Karpas-422 (cell line): ENCODE measurements at regions not wholly inside any gene's neighbourhood (a gene's known extent, or its start where the extent isn't known, plus 50 kb on each side); places are given as distances from the start of the nearest gene placed in this dataset.
"Not testable (repeated sequence)": the region's sequence is repeated elsewhere in the genome, so short reads cannot be mapped to it uniquely, and the experiment has no call there.

Experiments
- DNase-seq: peaks from one replicate; pipeline ENCODE4 v3.0.0-alpha.2; 2015
- H2AFZ ChIP-seq: fragments of 200-600 bp; sonication (generic); 2 replicates; pipeline ENCODE4 v1.6.1; 2014; ENCODE audit warnings: antibody characterized with exemption, low read length, mixed read lengths
- H3K27ac ChIP-seq: fragments of 200-600 bp; sonication (generic); 2 replicates; pipeline ENCODE4 v1.5.1; 2014; ENCODE audit warnings: mild to moderate bottlenecking, low read length, moderate library complexity
- H3K27me3 ChIP-seq: fragments of 200-600 bp; sonication (generic); 2 replicates; pipeline ENCODE4 v1.6.1; 2014; ENCODE audit warnings: low read length, mixed read lengths
- H3K36me3 ChIP-seq: fragments of 200-600 bp; sonication (generic); 2 replicates; pipeline ENCODE4 v1.6.1; 2014; ENCODE audit warnings: low read length, mixed read lengths; ENCODE audit not compliant: insufficient read depth
- H3K4me1 ChIP-seq: fragments of 200-600 bp; sonication (generic); 2 replicates; pipeline ENCODE4 v1.6.1; 2014; ENCODE audit warnings: mild to moderate bottlenecking, low read length, mixed read lengths
- H3K4me2 ChIP-seq: fragments of 200-600 bp; sonication (generic); 2 replicates; pipeline ENCODE4 v1.6.1; 2014; ENCODE audit warnings: low read length, low read depth, mild to moderate bottlenecking; ENCODE audit not compliant: poor library complexity, severe bottlenecking
- H3K4me3 ChIP-seq: fragments of 200-600 bp; sonication (generic); 2 replicates; pipeline ENCODE4 v1.5.1; 2014; ENCODE audit warnings: mild to moderate bottlenecking, antibody characterized with exemption, low read length, mixed read lengths
- H3K79me2 ChIP-seq: fragments of 200-600 bp; sonication (generic); 2 replicates; pipeline ENCODE4 v1.6.1; 2014; ENCODE audit warnings: mild to moderate bottlenecking, low read length, mixed read lengths
- H3K9ac ChIP-seq: fragments of 200-600 bp; sonication (generic); 2 replicates; pipeline ENCODE4 v1.6.0; 2014; ENCODE audit warnings: low read length
- H3K9me2 ChIP-seq: fragments of 200-600 bp; sonication (generic), shearing (Covaris generic); replicated peaks from 2 replicates; pipeline ENCODE4 v1.6.0; 2014; ENCODE audit warnings: mild to moderate bottlenecking, low read length, moderate library complexity; ENCODE audit not compliant: insufficient read depth
- H3K9me3 ChIP-seq: fragments of 300-700, 200-600 bp; sonication (generic); 2 replicates; pipeline ENCODE4 v1.6.1; 2014; ENCODE audit warnings: low read length, mixed read lengths
- H4K20me1 ChIP-seq: fragments of 200-600 bp; sonication (generic); 2 replicates; pipeline ENCODE4 v1.6.1; 2014; ENCODE audit warnings: mild to moderate bottlenecking, antibody characterized with exemption, low read length, low read depth; ENCODE audit not compliant: insufficient read depth

DNA sequence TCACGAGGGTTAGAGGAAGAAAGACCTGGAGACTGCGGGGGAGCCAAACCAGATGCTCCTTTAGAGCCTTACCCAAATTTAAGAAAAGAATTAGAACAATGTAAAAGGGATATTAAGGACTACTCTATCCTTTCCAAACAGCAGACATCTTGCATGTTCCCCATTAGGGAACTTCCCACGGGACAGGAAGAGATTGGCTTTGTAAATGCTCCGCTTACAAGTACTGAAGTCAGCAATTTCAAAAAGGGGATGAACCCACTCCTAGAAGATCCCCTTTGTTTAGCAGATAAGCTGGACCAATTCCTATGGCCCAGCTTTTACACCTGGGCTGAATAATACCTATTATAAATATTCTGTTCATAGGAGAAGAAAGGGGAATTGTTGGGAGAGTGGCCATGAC is 74.2 kb downstream of the APOBEC1 start:
- no peaks in the 10 kb centered on the region for H3K27me3 ChIP-seq
- DNase-seq: peak; percentile 17
- no peak overlapping the region for H3K9ac ChIP-seq
- no peaks in the 10 kb centered on the region for H3K79me2 ChIP-seq
- H3K9me2 ChIP-seq: no peaks in the 10 kb centered on the region
- no peaks in the 10 kb centered on the region for H3K9me3 ChIP-seq
- no peaks in the 10 kb centered on the region for H3K36me3 ChIP-seq
- H3K4me2 ChIP-seq: no peak overlapping the region
- H4K20me1 ChIP-seq: no peaks in the 10 kb centered on the region
- no peaks in the 10 kb centered on the region for H3K4me1 ChIP-seq
- no peak overlapping the region for H3K27ac ChIP-seq
- no peak overlapping the region for H3K4me3 ChIP-seq
- H2AFZ ChIP-seq: no peak overlapping the region

DNA sequence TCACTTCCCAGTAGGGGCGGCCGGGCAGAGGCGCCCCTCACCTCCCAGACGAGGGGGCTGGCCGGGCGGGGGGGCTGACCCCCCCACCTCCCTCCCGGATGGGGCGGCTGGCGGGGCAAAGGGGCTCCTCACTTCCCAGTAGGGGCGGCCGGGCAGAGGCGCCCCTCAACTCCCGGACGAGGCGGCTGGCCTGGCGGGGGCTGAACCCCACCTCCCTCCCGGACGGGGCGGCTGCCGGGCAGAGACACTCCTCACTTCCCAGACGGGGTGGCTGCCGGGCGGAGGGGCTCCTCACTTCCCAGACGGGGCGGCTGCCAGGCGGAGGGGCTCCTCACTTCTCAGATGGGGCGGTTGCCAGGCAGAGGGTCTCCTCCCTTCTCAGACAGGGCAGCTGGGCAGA is 75.6 kb downstream of the APOBEC1 start:
- not testable (repeated sequence) for H3K4me2 ChIP-seq, H2AFZ ChIP-seq, H3K27ac ChIP-seq, DNase-seq, H3K9me2 ChIP-seq, H3K79me2 ChIP-seq, H3K9ac ChIP-seq, H4K20me1 ChIP-seq, H3K4me1 ChIP-seq, H3K4me3 ChIP-seq, H3K27me3 ChIP-seq, H3K36me3 ChIP-seq, H3K9me3 ChIP-seq

DNA sequence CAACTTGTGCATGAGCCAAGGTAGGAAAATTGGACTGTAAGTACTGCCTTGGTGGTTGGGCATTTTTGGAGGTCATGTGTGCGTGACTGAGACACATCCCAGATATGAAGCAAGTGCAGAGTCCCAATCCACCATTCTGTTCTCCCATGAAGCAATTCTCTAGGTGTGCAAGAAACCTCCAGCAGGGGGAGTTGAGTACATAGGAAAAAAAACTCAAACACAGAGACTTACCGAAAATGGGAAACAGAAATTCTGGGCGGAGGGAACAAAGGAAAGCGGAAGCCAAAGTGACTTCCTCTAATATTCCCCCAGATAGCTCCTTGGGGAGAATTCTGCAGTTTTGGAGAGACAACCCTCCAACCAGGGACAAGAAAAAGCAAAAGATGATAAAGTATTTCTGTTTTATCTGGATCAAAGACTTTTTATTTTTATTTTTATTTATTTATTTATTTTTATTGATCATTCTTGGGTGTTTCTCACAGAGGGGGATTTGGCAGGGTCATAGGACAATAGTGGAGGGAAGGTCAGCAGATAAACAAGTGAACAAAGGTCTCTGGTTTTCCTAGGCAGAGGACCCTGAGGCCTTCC is 76.9 kb downstream of the APOBEC1 start:
- not testable (repeated sequence) for H3K36me3 ChIP-seq, H3K27ac ChIP-seq, H3K4me2 ChIP-seq, H4K20me1 ChIP-seq, H3K9me3 ChIP-seq, H3K9ac ChIP-seq, H3K9me2 ChIP-seq, H3K4me1 ChIP-seq, H3K79me2 ChIP-seq, H2AFZ ChIP-seq, H3K4me3 ChIP-seq, H3K27me3 ChIP-seq
- DNase-seq: peak; percentile 85

- peak; percentile 22 for DNase-seq
- H3K36me3 ChIP-seq, H3K79me2 ChIP-seq, H3K27ac ChIP-seq, H3K9me3 ChIP-seq, H3K9me2 ChIP-seq, H3K27me3 ChIP-seq, H2AFZ ChIP-seq, H3K9ac ChIP-seq, H3K4me3 ChIP-seq, H3K4me2 ChIP-seq, H4K20me1 ChIP-seq, H3K4me1 ChIP-seq: not testable (repeated sequence)
Measured at GRCh38 chr12:7584137-7584536, 80.6 kb upstream of the CD163 start.

DNA sequence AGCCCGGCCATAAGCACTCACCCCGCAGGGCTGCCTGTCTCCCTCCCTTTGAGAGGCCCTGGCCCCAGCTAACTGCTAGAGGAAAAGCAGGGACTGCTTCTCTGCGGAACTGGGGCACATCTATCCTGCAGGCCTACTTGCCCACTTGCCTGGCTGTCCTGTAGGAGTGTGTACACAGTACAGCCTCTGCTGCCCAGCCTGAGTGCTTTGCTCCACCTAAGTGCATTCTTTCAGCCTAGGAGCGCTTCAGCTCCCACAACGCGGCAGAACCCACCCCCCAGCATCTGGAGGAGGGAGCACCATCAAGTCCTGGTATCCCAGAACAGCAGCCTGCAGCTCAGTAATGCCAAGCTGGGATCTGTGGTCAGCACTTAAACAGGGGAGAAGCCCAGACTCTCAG is 79.9 kb upstream of the CD163 start:
- H3K9ac ChIP-seq: no peak overlapping the region
- H3K4me3 ChIP-seq: no peak overlapping the region
- no peak overlapping the region for H2AFZ ChIP-seq
- H4K20me1 ChIP-seq: no peaks in the 10 kb centered on the region
- no peak overlapping the region for H3K27ac ChIP-seq
- no peaks in the 10 kb centered on the region for H3K79me2 ChIP-seq
- H3K9me2 ChIP-seq: no peaks in the 10 kb centered on the region
- no peaks in the 10 kb centered on the region for H3K9me3 ChIP-seq
- no peaks in the 10 kb centered on the region for H3K4me1 ChIP-seq
- H3K4me2 ChIP-seq: no peak overlapping the region
- H3K27me3 ChIP-seq: no peaks in the 10 kb centered on the region
- DNase-seq: peak; percentile 30
- no peaks in the 10 kb centered on the region for H3K36me3 ChIP-seq

GRCh38 chr12:7582796-7583195 is 79.2 kb upstream of the CD163 start:
- no peak overlapping the region for H3K4me2 ChIP-seq
- H3K27ac ChIP-seq: no peak overlapping the region
- H3K9me3 ChIP-seq: no peaks in the 10 kb centered on the region
- no peaks in the 10 kb centered on the region for H4K20me1 ChIP-seq
- no peaks in the 10 kb centered on the region for H3K9me2 ChIP-seq
- H3K9ac ChIP-seq: no peak overlapping the region
- no peak overlapping the region for H2AFZ ChIP-seq
- no peaks in the 10 kb centered on the region for H3K36me3 ChIP-seq
- no peaks in the 10 kb centered on the region for H3K4me1 ChIP-seq
- no peaks in the 10 kb centered on the region for H3K79me2 ChIP-seq
- H3K27me3 ChIP-seq: no peaks in the 10 kb centered on the region
- H3K4me3 ChIP-seq: no peak overlapping the region
- no peak for DNase-seq

DNA sequence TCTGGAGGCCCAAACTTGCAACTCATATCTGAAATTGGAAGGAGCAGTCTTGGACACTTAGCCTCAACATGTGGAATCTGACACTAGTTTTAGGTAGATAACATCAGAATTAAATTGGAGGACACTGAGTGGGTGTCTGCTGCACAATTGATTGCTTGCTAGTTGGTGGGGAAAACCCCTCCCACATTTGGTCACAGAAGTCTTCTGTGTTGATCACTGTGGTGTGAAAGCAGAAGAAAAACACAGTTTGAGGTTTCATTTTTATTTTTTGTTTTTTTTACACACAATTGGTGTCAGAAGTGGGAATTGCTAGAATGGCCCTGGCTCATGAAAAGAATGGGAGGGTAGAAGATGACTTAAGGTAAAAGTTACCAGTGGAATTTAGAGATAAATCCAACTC is 78.0 kb upstream of the CD163 start:
- H3K9ac ChIP-seq: no peak overlapping the region
- H3K27ac ChIP-seq: no peak overlapping the region

DNA sequence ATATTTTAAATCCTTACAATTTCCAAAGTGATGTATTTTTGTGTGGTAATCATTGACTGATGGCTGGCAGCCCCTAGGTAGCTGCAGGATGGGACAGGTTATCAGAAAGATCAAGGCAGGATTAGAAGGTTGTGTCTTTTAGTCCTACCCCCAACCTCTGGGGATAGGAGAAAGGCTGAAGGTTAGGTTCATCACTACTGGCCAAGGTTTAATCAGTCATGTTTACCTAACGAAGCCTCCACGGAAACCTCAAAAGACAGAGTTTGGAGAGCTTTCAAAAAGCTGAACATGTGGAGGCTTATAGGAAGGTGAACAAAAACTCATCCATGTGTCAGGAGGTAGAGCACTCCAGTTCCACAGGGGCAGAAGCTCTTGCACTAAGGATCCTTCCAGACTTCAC is 77.5 kb upstream of the CD163 start:
- H3K9me2 ChIP-seq: no peaks in the 10 kb centered on the region
- no peak overlapping the region for H3K9ac ChIP-seq
- no peak overlapping the region for H3K4me3 ChIP-seq
- DNase-seq: peak; percentile 23
- H3K27ac ChIP-seq: no peak overlapping the region
- no peaks in the 10 kb centered on the region for H4K20me1 ChIP-seq
- H3K4me1 ChIP-seq: no peaks in the 10 kb centered on the region
- no peak overlapping the region for H2AFZ ChIP-seq
- no peaks in the 10 kb centered on the region for H3K36me3 ChIP-seq
- H3K27me3 ChIP-seq: no peaks in the 10 kb centered on the region
- H3K4me2 ChIP-seq: no peak overlapping the region
- H3K9me3 ChIP-seq: no peaks in the 10 kb centered on the region
- no peaks in the 10 kb centered on the region for H3K79me2 ChIP-seq

More for the DNA sequence above, 78.0 kb upstream of the CD163 start:
- no peaks in the 10 kb centered on the region for H3K9me2 ChIP-seq
- H3K4me2 ChIP-seq: no peak overlapping the region
- no peaks in the 10 kb centered on the region for H3K79me2 ChIP-seq
- H4K20me1 ChIP-seq: no peaks in the 10 kb centered on the region
- no peaks in the 10 kb centered on the region for H3K27me3 ChIP-seq
- H3K9me3 ChIP-seq: no peaks in the 10 kb centered on the region
- H3K36me3 ChIP-seq: no peaks in the 10 kb centered on the region
- no peaks in the 10 kb centered on the region for H3K4me1 ChIP-seq
- no peak overlapping the region for H2AFZ ChIP-seq
- peak; percentile 23 for DNase-seq
- H3K4me3 ChIP-seq: no peak overlapping the region

GRCh38 chr12:7571257-7571656 is 67.7 kb upstream of the CD163 start:
- H3K9me3 ChIP-seq: no peaks in the 10 kb centered on the region
- H3K4me1 ChIP-seq: no peaks in the 10 kb centered on the region
- H3K4me2 ChIP-seq: no peak overlapping the region
- no peak overlapping the region for H2AFZ ChIP-seq
- H3K79me2 ChIP-seq: no peaks in the 10 kb centered on the region
- H3K9ac ChIP-seq: no peak overlapping the region
- no peaks in the 10 kb centered on the region for H3K9me2 ChIP-seq
- no peaks in the 10 kb centered on the region for H3K36me3 ChIP-seq
- no peaks in the 10 kb centered on the region for H4K20me1 ChIP-seq
- DNase-seq: no peak
- no peaks in the 10 kb centered on the region for H3K27me3 ChIP-seq
- H3K4me3 ChIP-seq: no peak overlapping the region
- H3K27ac ChIP-seq: no peak overlapping the region
